ENCODE measurements at regions not wholly inside any gene's neighbourhood (a gene's known extent, or its start where the extent isn't known, plus 50 kb on each side); places are given as distances from the start of the nearest gene placed in this dataset.
"Not testable (repeated sequence)": the region's sequence is repeated elsewhere in the genome, so short reads cannot be mapped to it uniquely, and the experiment has no call there.

DNA sequence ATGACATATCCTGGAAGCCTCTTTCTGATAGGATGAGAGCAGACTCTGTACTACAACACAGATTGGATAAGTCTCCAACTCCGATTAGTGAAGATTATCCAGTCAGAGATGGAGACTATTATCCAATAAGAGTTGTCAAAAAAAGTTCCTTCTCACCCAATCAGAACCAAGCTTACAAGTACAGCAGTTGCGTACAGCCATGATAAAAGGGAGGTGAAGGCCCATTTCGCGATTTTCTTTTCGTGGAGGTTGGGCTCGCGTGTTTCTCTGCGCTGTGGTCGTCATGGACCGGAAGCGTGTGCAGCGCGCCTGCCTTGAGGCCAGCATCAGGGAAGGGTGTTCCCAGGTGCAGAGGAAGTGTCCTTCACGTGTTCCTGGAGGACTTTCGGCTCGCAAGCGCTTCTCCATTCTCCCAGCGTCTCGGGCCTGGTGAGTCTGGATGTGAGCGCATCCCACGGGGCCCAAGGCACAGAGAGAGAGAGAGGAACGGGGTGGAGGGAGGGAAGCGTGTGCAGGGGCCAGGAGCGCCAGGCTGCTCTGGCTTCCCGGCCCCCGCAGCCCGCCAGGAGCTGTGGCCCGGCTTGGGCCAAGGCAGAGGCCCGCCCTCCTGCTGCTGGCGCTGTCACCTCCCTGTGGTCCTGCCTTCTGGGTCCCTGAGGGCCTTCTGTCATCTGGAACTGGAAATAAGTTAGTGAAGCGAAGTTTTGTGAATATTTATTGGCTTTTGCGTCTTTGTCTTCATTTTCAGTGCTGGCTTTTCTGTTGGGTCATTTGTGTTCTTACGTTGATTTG lies 53.9 kb downstream of the CDRT15L2 start:
- H3F3A ChIP-seq (ENCODE audit: low read length, unreplicated experiment); CTCF ChIA-PET; H3K36me3 ChIP-seq (ENCODE audit: low read depth, low read length); H2AFZ ChIP-seq (ENCODE audit: low read length); POLR2A ChIA-PET (ENCODE audit: unreplicated experiment); H3K27ac ChIP-seq (ENCODE audit: low read length); H4K20me1 ChIP-seq (ENCODE audit: low read length); H3K9ac ChIP-seq (ENCODE audit: low read length); H3K27me3 ChIP-seq (ENCODE audit: low read length); BruUV-seq (replicated peaks); H3K9me3 ChIP-seq (ENCODE audit: low read length); H3K4me2 ChIP-seq (ENCODE audit: low read length); H3K4me3 ChIP-seq (ENCODE audit: low read length); H3K4me1 ChIP-seq (ENCODE audit: insufficient read depth, low read length); intact Hi-C loops (cut with micrococcal nuclease); ATAC-seq; H3K79me2 ChIP-seq (ENCODE audit: low read length); DNase-seq; H3K9me2 ChIP-seq (replicated peaks; ENCODE audit: low read length): not testable (repeated sequence)

DNA sequence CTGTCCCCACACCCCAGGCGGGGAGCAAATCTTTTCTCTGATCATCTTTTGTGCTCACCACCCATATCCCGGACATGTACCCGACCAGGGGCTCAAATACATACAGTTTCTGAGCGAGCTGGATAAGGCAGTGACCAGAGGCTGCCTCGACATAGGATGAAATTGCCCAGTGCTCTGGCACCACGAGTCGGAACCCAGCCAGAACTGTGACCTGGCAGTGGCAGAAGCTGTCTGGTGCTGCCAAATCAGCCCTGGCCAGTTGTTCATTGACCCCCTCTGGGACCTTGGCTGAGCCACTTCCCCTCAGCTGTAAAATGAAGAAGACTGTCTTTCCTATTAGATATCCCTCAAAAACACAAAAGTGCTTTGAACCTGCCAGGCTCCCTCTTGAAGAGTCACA lies 60.6 kb downstream of the CDRT15L2 start:
- H3K27ac ChIP-seq (ENCODE audit: low read length); intact Hi-C loops (cut with micrococcal nuclease); H3K9me2 ChIP-seq (replicated peaks; ENCODE audit: low read length); H3F3A ChIP-seq (ENCODE audit: low read length, unreplicated experiment); H3K4me3 ChIP-seq (ENCODE audit: low read length); H3K79me2 ChIP-seq (ENCODE audit: low read length); POLR2A ChIA-PET (ENCODE audit: unreplicated experiment); H3K4me2 ChIP-seq (ENCODE audit: low read length); H3K4me1 ChIP-seq (ENCODE audit: insufficient read depth, low read length); BruUV-seq (replicated peaks); H3K36me3 ChIP-seq (ENCODE audit: low read depth, low read length); H3K9me3 ChIP-seq (ENCODE audit: low read length); CTCF ChIA-PET; H2AFZ ChIP-seq (ENCODE audit: low read length); H3K9ac ChIP-seq (ENCODE audit: low read length); ATAC-seq; H3K27me3 ChIP-seq (ENCODE audit: low read length); H4K20me1 ChIP-seq (ENCODE audit: low read length); DNase-seq: not testable (repeated sequence)

DNA sequence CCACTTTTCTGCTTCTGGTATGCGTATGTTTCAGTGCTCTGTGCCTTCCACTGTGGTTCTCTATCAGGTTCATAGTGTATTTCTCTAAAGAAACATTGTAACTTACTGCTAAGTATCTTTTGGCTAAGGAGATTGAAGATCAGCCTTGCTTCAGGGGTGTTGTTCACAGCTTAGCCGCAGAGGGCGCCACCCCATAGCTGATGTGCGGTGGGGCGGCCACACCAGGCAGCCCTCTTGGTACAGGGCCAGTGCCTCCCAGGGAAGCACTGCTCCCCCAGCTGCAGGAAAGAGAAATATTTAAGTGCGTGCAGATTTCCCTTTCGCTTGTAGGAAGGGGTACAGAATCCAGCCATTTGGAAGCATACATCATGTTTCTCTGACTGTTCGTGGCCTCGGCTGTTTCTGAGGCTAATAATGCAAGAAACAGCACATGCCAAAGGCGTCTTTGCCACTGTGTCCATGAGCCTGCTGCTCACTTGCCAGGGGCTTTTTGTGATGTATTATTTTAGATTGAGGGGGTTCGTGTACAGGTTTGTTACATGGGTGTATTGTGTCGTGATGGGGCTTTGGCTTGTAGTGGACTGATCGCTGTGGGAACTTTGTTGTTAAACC lies 67.2 kb downstream of the CDRT15L2 start:
- H3K27me3 ChIP-seq (ENCODE audit: low read length): peaks cover 11% of the 10 kb centered on the region
- POLR2A ChIA-PET (ENCODE audit: unreplicated experiment); BruUV-seq (replicated peaks): not testable (repeated sequence)

DNA sequence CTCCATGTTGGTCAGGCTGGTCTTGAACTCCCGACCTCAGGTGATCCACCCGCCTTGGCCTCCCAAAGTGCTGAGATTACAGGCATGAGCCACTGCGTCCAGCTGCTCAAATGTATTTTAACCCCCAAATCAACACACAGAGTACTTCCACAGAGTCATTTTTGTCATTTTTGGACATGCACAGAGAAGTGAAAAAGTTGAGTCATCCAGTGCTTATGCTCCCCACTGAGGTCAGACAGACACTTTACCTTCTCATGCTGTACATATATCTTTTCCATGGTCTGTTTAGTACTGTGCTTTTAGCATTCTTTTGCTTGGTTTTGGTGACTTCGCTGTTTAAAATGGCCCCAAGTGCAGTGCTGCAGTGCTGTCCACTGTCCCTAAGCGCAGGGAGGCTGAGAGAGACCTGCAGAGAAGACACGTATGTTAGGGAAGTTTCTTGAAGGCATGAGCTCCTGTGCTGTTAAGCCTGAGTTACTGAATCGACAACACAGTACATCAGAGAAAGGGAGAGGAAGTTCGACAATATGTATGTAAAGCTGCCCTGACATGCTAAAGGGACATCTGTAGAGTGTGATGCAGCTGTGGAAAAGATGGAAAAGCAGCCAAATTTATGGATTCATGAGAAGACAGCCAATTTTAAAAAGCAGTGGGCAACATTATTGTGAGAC lies 69.7 kb downstream of the CDRT15L2 start:
- H3K36me3 ChIP-seq (ENCODE audit: low read depth, low read length); H3K9ac ChIP-seq (ENCODE audit: low read length); H3K9me2 ChIP-seq (replicated peaks; ENCODE audit: low read length); DNase-seq; POLR2A ChIA-PET (ENCODE audit: unreplicated experiment); BruUV-seq (replicated peaks); H3K4me2 ChIP-seq (ENCODE audit: low read length); intact Hi-C loops (cut with micrococcal nuclease); H2AFZ ChIP-seq (ENCODE audit: low read length); CTCF ChIA-PET; ATAC-seq; H3F3A ChIP-seq (ENCODE audit: low read length, unreplicated experiment); H3K9me3 ChIP-seq (ENCODE audit: low read length); H4K20me1 ChIP-seq (ENCODE audit: low read length); H3K4me3 ChIP-seq (ENCODE audit: low read length); H3K79me2 ChIP-seq (ENCODE audit: low read length); H3K27ac ChIP-seq (ENCODE audit: low read length); H3K4me1 ChIP-seq (ENCODE audit: insufficient read depth, low read length): not testable (repeated sequence)
- peaks cover 17% of the 10 kb centered on the region for H3K27me3 ChIP-seq (ENCODE audit: low read length)

More for the DNA sequence above, 67.2 kb downstream of the CDRT15L2 start:
- H3K4me3 ChIP-seq (ENCODE audit: low read length); H2AFZ ChIP-seq (ENCODE audit: low read length); H3F3A ChIP-seq (ENCODE audit: low read length, unreplicated experiment); H3K9me3 ChIP-seq (ENCODE audit: low read length); H3K27ac ChIP-seq (ENCODE audit: low read length); CTCF ChIA-PET; H3K9ac ChIP-seq (ENCODE audit: low read length); H3K9me2 ChIP-seq (replicated peaks; ENCODE audit: low read length); H4K20me1 ChIP-seq (ENCODE audit: low read length); intact Hi-C loops (cut with micrococcal nuclease); H3K4me1 ChIP-seq (ENCODE audit: insufficient read depth, low read length); H3K36me3 ChIP-seq (ENCODE audit: low read depth, low read length); H3K79me2 ChIP-seq (ENCODE audit: low read length); H3K4me2 ChIP-seq (ENCODE audit: low read length); ATAC-seq: not testable (repeated sequence)
- TF ChIP-seq, protein P1, sequence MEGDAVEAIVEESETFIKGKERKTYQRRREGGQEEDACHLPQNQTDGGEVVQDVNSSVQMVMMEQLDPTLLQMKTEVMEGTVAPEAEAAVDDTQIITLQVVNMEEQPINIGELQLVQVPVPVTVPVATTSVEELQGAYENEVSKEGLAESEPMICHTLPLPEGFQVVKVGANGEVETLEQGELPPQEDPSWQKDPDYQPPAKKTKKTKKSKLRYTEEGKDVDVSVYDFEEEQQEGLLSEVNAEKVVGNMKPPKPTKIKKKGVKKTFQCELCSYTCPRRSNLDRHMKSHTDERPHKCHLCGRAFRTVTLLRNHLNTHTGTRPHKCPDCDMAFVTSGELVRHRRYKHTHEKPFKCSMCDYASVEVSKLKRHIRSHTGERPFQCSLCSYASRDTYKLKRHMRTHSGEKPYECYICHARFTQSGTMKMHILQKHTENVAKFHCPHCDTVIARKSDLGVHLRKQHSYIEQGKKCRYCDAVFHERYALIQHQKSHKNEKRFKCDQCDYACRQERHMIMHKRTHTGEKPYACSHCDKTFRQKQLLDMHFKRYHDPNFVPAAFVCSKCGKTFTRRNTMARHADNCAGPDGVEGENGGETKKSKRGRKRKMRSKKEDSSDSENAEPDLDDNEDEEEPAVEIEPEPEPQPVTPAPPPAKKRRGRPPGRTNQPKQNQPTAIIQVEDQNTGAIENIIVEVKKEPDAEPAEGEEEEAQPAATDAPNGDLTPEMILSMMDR (conservative IDR thresholded peaks at IDR 0.05; ENCODE audit: low read depth, low read length): peak; percentile 52
- peak; percentile 25 for DNase-seq

DNA sequence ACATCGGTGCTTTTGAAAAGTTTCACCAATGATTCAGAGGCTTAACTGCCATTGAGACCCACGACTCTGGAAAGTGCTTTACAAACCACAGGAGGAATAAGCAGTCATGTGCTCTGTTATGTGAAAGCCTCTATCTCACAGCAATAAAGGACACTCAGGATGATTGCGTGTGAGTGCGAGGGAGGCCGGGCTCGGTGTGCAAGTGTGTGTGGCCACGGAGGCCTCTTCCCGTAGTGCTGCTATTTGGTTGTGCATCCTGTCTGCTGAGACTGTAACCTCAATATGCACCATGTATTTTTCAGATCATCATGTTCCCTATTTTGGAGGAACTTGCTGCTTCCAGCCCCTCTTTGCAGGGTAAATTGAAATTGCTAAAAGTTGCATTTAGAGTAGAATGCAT lies 71.5 kb downstream of the CDRT15L2 start:
- H3K27me3 ChIP-seq (ENCODE audit: low read length): peaks cover 26% of the 10 kb centered on the region
- H4K20me1 ChIP-seq (ENCODE audit: low read length); H3K4me2 ChIP-seq (ENCODE audit: low read length); H3K9me3 ChIP-seq (ENCODE audit: low read length); H3K36me3 ChIP-seq (ENCODE audit: low read depth, low read length); POLR2A ChIA-PET (ENCODE audit: unreplicated experiment); H3K9ac ChIP-seq (ENCODE audit: low read length); intact Hi-C loops (cut with micrococcal nuclease); ATAC-seq; H2AFZ ChIP-seq (ENCODE audit: low read length); H3K27ac ChIP-seq (ENCODE audit: low read length); BruUV-seq (replicated peaks); CTCF ChIA-PET; H3F3A ChIP-seq (ENCODE audit: low read length, unreplicated experiment); H3K79me2 ChIP-seq (ENCODE audit: low read length); DNase-seq; H3K4me1 ChIP-seq (ENCODE audit: insufficient read depth, low read length); H3K4me3 ChIP-seq (ENCODE audit: low read length); H3K9me2 ChIP-seq (replicated peaks; ENCODE audit: low read length): not testable (repeated sequence)

DNA sequence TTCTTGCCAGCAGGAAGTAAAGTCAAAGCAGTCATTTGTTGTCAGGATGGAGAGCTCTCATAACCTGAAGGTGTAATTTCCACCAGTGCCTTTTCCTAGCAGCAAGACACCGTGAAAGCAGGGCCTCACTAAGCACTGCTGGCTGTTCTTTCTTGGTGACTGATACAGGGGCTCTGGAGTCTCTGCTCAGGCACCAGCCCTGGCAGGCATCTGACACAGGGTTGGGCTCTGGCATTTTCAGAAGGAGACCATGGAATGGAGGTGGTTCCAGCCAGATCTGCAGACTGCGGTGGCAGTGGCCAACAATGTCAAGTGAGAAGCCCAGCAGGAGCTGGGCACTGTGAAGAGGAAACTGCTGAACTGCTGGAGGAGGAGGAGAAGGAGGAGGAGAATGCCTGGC lies 72.2 kb downstream of the CDRT15L2 start:
- POLR2A ChIA-PET (ENCODE audit: unreplicated experiment); H3K4me2 ChIP-seq (ENCODE audit: low read length); DNase-seq; H3K27ac ChIP-seq (ENCODE audit: low read length); H3K4me1 ChIP-seq (ENCODE audit: insufficient read depth, low read length); H4K20me1 ChIP-seq (ENCODE audit: low read length); H3K9me3 ChIP-seq (ENCODE audit: low read length); H3K79me2 ChIP-seq (ENCODE audit: low read length); H3K9me2 ChIP-seq (replicated peaks; ENCODE audit: low read length); BruUV-seq (replicated peaks); CTCF ChIA-PET; H3K4me3 ChIP-seq (ENCODE audit: low read length); intact Hi-C loops (cut with micrococcal nuclease); H3F3A ChIP-seq (ENCODE audit: low read length, unreplicated experiment); H3K36me3 ChIP-seq (ENCODE audit: low read depth, low read length); H3K9ac ChIP-seq (ENCODE audit: low read length); ATAC-seq; H2AFZ ChIP-seq (ENCODE audit: low read length): not testable (repeated sequence)
- peaks cover 26% of the 10 kb centered on the region for H3K27me3 ChIP-seq (ENCODE audit: low read length)
